ENCODE measurements at regions not wholly inside any gene's neighbourhood (a gene's known extent, or its start where the extent isn't known, plus 50 kb on each side); places are given as distances from the start of the nearest gene placed in this dataset.

DNA sequence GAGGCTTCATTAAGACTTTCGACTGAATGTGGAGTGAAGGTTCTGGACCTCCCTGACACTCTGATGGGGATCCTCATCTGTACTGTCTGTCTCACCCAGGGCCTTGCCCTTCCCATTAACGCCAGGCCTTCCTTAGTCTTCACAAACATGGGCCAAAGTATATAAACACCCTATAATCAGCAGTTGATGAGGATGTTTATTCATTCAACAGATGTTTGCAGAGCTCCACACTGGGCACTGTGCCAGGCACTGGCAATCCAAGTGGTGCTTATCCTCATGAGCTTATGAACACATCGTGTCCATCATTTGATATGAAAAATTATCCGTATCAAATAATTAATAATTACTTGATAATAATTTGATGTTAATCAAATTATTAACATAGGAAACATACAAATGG lies 454.4 kb downstream of the FUT8 start:
- no peaks in the 10 kb centered on the region for H3K36me3 ChIP-seq
- no peaks in the 10 kb centered on the region for H3K9me3 ChIP-seq
- H3K27ac ChIP-seq, result no peak overlapping the region
- no peaks in the 10 kb centered on the region for H3K4me1 ChIP-seq
- ATAC-seq, result no peak
- TF ChIP-seq, protein P1, sequence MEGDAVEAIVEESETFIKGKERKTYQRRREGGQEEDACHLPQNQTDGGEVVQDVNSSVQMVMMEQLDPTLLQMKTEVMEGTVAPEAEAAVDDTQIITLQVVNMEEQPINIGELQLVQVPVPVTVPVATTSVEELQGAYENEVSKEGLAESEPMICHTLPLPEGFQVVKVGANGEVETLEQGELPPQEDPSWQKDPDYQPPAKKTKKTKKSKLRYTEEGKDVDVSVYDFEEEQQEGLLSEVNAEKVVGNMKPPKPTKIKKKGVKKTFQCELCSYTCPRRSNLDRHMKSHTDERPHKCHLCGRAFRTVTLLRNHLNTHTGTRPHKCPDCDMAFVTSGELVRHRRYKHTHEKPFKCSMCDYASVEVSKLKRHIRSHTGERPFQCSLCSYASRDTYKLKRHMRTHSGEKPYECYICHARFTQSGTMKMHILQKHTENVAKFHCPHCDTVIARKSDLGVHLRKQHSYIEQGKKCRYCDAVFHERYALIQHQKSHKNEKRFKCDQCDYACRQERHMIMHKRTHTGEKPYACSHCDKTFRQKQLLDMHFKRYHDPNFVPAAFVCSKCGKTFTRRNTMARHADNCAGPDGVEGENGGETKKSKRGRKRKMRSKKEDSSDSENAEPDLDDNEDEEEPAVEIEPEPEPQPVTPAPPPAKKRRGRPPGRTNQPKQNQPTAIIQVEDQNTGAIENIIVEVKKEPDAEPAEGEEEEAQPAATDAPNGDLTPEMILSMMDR (IDR thresholded peaks at IDR 0.05), result no peak
- TF ChIP-seq POLR2AphosphoS5 (IDR thresholded peaks at IDR 0.05) (no peak), POLR2A (IDR thresholded peaks at IDR 0.05) (no peak), EP300 (IDR thresholded peaks at IDR 0.05) (no peak)
- peaks cover 5% of the 10 kb centered on the region for H3K27me3 ChIP-seq
- H3K4me3 ChIP-seq, result no peak overlapping the region
- 17 to 32% methylated on average over 4 of the region's 4 CpGs for WGBS, 2 donors (ENCODE audit: low coverage in 1 of 2)

DNA sequence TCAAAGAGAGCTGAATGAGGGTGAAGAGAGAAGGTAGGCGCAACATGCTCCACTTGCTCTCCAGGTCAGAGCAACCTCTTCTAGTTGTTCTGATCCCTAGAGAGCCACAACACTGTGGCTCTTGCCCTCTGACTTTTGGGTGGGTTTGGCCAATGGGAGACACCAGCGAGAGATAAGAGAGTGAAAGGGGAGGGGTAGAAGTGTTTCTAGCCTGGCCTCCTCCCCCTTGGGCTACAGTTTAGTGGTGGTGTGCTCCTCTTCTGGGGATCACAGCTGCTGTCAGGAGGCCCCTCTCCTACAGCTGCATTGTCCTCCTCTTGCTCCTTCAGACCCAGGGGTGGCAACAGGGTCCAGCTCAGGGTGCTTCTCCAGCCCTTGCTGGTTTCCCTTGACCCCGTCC lies 454.8 kb downstream of the FUT8 start:
- no peaks in the 10 kb centered on the region for H3K4me1 ChIP-seq
- TF ChIP-seq EP300 (IDR thresholded peaks at IDR 0.05), result no peak
- TF ChIP-seq POLR2AphosphoS5 (IDR thresholded peaks at IDR 0.05), result no peak
- TF ChIP-seq, protein P1 (IDR thresholded peaks at IDR 0.05), result no peak
- TF ChIP-seq POLR2A (IDR thresholded peaks at IDR 0.05), result no peak
- ATAC-seq, result no peak
- H3K4me3 ChIP-seq, result no peak overlapping the region
- 75 to 81% methylated on average over 2 of the region's 3 CpGs for WGBS, 2 donors (ENCODE audit: low coverage in 1 of 2)
- no peaks in the 10 kb centered on the region for H3K9me3 ChIP-seq
- peaks cover 5% of the 10 kb centered on the region for H3K27me3 ChIP-seq
- H3K36me3 ChIP-seq, result no peaks in the 10 kb centered on the region
- H3K27ac ChIP-seq, result no peak overlapping the region

DNA sequence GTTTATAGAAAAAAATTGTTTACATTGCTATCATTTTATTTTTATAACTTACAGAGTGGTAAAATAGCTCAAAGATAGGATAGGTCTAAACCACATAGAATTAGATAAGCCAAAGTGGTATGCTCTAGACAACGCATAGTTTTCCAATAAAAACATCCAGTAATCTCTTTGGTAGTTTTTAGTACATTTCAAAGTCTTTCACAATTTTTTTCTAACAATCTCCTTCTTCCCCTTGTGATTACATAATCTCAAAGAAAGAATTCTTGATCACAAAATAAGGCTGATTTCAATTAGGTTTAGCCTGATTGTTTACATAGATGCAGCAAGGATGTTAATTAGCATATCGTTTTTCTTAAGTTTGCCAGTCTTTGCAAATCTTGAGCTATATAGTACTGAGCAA lies 460.0 kb downstream of the FUT8 start:
- WGBS, 2 donors (ENCODE audit: low coverage in 1 of 2), result 74 to 77% methylated on average over 2 of the region's 2 CpGs
- Histone ChIP-seq H3K4me1 (no peaks in the 10 kb centered on the region), H3K36me3 (no peaks in the 10 kb centered on the region), H3K9me3 (peaks cover 0 to 5% (median 0%) of the 10 kb centered on the region in 3 donors), H3K27ac (no peak overlapping the region), H3K27me3 (peaks cover 6% of the 10 kb centered on the region), H3K4me3 (no peak overlapping the region)
- TF ChIP-seq, protein P1 (IDR thresholded peaks at IDR 0.05), result no peak
- no peak for TF ChIP-seq POLR2AphosphoS5 (IDR thresholded peaks at IDR 0.05)
- TF ChIP-seq EP300 (IDR thresholded peaks at IDR 0.05), result no peak
- no peak for TF ChIP-seq POLR2A (IDR thresholded peaks at IDR 0.05)
- ATAC-seq, result no peak

DNA sequence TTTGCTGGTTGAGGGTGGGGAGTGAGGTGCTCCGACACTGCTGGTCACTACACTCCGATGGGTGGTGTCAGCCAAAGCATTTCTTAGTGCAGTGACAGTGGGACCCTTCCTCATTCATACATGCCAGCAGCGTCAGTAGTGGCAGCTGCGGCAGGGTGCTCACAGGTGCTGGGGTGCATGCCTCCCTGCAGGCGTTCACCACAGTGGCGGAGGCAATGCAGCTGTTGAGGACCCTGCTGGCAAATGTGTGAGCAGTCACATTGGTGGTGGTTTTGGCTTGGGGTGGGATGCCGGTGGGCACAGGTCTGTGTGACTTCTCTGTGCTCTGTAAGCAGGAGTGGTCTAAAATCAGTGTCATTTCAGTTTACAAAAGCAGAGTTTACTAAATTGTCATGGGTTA lies 464.6 kb downstream of the FUT8 start:
- peaks cover 6% of the 10 kb centered on the region for H3K27me3 ChIP-seq
- H3K9me3 ChIP-seq, result peaks cover 0 to 7% (median 0%) of the 10 kb centered on the region in 3 donors
- no peak overlapping the region for H3K4me3 ChIP-seq
- 80 to 88% methylated on average over 1 of the region's 7 CpGs for WGBS, 2 donors (ENCODE audit: low coverage in 1 of 2)
- no peaks in the 10 kb centered on the region for H3K4me1 ChIP-seq
- ATAC-seq, result no peak
- TF ChIP-seq, protein P1 (IDR thresholded peaks at IDR 0.05), result no peak
- no peak for TF ChIP-seq POLR2AphosphoS5 (IDR thresholded peaks at IDR 0.05)
- no peak for TF ChIP-seq EP300 (IDR thresholded peaks at IDR 0.05)
- no peak for TF ChIP-seq POLR2A (IDR thresholded peaks at IDR 0.05)
- H3K36me3 ChIP-seq, result no peaks in the 10 kb centered on the region
- H3K27ac ChIP-seq, result no peak overlapping the region

DNA sequence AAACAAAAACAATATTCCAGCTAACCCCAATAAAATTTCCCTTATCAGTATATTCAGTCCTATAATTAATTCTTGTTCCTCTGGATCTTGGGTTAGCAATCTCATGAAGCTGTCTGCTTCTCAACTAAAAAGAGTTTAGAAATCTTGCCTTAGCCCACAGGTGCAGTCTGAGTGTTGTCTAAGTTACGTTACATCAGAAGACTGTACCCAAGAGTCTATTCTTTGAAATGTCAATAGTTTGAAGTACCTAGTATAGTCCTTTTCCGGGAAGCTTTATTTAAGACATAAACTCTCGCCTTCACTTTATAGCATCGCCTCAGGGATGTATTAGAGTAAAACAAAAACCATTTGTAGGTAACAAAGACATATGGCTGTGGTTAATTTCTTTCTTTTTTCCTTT lies 465.1 kb downstream of the FUT8 start:
- no peak overlapping the region for H3K4me3 ChIP-seq
- no peaks in the 10 kb centered on the region for H3K36me3 ChIP-seq
- no peak overlapping the region for H3K27ac ChIP-seq
- peaks cover 6% of the 10 kb centered on the region for H3K27me3 ChIP-seq
- 55 to 61% methylated on average over 4 of the region's 4 CpGs for WGBS, 2 donors (ENCODE audit: low coverage in 1 of 2)
- H3K4me1 ChIP-seq, result no peaks in the 10 kb centered on the region
- no peak for TF ChIP-seq POLR2A (IDR thresholded peaks at IDR 0.05)
- TF ChIP-seq, protein P1 (IDR thresholded peaks at IDR 0.05), result no peak
- TF ChIP-seq EP300 (IDR thresholded peaks at IDR 0.05), result no peak
- TF ChIP-seq POLR2AphosphoS5 (IDR thresholded peaks at IDR 0.05), result no peak
- no peak for ATAC-seq
- H3K9me3 ChIP-seq, result peaks cover 0 to 10% (median 0%) of the 10 kb centered on the region in 3 donors
